HG03103 (cell line): ENCODE measurements at regions not wholly inside any gene's neighbourhood (a gene's known extent, or its start where the extent isn't known, plus 50 kb on each side); places are given as distances from the start of the nearest gene placed in this dataset.

Experiments used
- ATAC-seq: cut with Tn5 transposase; IDR thresholded peaks from one replicate; pipeline ENCODE4 v1.9.1; 2021; ENCODE audit warnings: low read depth; ENCODE audit not compliant: unreplicated experiment

DNA sequence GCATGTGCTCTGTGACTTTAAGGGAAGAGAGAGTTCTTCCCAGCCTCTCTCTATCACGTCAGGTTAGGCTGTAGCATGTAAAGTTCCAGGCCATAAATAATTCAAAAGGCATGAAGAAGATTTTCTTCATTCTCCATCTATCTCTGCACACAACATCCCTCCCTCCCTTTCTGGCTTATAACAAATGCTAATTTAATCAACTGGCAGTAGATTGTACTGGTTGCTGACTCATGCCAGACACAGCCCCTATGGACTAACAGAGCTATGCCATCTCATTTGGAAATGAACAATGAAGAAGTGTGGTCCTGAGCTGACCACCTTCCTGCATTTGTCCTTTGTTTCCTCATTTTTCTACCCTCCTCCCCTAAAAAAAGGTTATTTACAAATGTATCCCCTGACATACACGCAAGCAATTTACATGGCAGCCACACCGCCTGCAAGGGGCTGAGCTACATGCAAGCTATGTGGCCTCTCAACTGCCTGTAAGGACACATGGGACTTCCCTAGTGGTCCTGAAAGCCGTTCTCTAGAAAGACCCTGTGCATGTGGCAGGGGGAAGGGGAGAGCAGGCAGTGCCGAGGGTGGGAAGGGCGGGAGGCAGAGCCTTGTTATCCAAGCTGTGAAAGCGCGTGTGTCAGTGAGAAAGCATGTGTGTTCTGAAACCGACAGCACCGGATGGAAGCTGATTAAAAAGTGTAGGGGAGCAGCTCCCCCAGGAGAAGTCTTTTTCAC, 90.9 kb upstream of the KLF7 start:
- no peak for ATAC-seq

DNA sequence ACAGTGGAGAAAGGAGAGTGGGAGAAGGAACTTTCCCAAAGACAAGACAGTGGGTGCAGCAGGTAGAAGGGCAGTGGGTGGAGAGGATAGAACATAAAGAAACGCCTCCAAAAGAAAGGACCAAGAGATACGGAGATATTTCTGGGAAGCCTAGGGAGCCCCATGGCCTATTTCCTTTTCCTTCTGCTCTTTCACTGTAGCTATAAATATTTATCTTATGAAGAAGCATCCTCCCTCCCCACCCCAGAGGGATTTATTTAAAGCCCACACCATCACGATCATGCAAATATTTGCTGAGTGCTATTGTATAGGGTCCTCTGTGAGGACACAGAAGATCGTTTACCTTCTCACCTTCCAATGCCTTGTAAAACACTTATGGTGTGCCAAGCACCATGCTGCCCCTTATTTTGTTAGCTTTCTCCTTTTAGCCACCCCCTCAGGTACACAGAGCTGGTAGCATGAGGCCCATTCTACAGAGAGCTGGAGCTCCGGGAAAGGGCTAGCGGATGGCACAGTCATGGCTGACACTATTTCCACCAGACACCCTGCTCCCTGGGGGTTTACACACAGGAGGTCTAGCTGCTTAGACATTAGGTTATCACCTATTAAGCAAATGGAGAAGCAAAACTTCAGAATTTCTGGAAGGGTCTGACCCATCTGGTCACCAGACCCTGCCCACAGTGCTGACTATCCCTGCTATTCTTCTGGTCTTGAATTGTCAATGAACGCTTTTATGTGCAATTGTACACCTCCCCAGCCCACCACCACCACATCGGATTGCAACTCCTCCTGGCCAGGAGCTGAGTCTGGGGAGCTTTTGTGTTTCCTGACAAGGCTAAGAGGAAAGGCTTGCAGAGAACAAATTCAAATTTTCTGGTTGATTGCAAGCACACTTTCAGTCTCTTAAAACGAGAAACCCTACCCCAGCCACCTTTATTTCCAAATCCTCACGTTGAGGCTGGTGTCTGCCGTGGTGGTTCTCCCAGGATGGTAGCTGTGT, 91.8 kb upstream of the KLF7 start:
- ATAC-seq, result no peak

DNA sequence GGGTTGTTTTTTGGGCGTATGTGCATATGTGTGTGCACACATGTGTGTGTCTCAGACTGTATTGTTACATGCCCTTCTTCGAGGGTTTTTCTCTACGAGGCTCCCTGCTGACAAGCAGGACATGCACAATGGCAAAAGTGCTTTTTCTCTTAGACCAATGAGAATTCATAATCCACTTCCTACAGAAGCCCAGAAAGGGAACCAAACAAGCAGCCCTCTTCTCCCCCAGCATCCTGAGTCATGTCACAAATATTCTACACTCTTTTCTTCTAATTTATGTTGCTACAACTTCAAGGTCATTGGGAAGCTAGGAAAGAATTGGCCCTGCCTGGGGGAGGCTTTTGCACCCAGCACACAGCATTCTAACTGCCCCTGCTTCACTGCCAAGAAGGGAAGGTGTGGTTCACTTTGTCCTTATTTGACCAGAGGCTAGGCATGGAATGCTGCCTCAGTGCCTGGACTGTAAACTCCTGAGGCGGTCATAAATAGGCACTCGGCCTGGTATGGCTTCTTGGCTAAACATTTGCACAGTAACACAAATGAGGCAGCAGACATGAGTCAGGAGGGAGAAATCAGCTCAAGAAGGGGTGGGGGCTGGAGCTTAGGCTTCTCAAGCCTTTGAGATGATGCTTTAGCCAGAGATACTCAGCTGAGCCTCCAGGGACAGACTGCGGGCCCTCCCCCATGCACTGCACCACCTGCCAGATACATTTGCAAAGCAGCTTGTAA, 92.7 kb upstream of the KLF7 start:
- ATAC-seq, result no peak

DNA sequence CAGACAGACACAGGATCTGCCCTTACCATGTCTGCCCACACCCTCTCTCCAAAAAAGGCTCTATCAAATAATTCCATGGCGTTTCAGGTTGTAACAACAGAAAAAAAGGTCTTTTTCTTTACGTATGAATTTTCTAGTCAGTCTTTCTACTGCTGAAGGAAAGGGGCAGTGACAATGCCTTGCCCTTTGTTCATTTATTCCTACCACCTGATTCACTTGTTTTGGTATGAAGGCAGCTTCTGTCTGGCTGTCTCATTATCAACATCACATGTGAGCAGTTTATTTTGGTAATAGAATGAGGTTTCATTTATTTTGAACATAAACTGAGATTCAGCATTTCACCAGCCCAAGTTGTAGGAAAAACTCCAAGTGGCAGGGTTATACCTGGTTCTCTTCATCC, 94.3 kb upstream of the KLF7 start:
- no peak for ATAC-seq

DNA sequence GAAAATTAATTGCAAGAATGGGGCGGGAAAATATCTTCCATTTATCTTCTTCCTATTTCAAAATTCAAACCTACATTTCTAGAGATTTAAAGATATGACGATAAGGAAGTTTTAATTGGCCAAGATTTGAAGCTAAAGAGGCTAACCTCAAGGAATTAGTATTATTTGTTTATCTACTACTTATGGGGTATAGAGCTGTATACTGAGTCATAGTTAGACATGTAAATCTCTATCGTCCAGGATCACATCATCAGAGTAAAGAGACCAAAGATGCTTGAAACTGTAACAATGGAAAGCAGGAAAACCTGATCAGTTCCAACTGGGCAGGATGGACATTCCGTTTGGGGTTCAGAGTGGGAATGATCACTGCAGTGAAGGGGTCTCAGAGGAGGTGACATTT, 95.2 kb upstream of the KLF7 start:
- no peak for ATAC-seq

DNA sequence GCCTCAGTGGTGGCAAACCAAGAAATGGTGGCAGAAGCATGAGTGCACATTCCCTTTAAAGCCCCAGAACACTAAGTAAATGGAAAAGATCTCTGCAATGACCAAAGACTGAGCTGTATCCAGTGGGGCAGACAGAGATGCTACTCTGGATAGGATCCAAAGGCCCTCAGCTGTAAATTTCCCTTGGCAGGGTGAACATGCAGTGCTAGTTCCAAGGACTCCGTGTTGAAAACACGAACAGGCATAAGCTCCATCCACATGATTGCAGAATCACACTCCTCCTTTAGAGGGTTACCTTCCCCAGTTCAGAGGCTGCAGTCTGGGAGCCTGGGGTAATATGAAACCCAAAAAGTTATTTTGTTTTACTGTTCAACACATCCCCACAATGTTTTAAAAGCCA, 98.6 kb upstream of the KLF7 start:
- no peak for ATAC-seq

DNA sequence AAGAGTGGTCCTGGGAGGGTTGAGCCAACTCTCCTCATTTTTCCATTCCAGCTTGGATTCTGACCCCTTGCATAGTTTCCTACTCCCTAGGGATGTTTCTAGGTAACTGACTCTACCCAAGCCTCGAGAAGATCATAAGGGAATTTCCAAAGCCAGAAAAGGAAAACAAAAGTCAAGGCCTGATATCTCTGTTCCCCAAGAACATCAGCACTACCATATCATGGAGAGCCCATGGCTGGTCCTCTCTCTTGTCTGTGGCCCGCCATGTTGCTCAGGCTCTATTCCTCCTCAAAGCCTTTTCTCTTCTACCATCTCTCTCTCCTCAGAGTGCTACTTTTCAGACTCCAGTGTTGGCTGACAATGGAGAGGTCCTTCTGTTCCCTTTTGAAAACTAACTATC, 99.6 kb upstream of the KLF7 start:
- ATAC-seq, result no peak

DNA sequence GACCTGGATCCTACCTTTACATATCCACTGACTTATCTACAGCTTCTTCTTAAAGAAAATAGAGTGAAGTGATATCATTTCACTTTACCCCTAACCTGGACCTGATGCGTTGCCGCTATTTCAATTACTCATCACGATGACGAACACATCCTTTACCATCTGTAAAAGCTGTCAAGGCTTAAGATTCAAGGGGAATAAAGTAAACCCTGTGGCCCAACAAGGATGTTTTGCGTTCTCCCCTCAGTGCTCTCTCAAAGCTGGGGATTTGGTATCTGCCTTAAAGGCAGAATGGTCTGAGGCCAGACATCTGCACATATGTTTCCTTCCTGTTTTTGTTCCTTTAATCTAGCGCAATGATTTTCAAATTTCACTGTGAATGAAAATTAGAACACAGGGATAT, 100.1 kb upstream of the KLF7 start:
- no peak for ATAC-seq

DNA sequence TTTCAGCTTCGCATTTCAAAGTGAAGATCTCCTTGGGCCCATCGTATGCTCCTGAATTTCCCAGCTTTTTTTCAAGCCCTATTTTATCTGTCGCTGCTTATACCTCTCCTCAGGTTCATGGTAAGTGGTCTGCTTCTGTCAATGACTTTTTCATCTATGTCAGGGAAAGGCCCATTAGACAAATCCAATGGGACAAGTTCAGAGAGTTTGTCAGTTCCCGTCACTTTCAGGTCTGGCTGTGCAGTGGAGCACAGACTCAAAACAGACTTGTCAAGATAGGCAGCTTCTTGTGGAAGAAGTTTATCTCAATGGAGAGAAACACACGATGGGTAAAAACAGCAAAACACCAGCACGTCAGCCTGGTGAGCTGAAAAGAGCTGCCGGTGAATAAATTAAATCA, 100.9 kb upstream of the KLF7 start:
- no peak for ATAC-seq

DNA sequence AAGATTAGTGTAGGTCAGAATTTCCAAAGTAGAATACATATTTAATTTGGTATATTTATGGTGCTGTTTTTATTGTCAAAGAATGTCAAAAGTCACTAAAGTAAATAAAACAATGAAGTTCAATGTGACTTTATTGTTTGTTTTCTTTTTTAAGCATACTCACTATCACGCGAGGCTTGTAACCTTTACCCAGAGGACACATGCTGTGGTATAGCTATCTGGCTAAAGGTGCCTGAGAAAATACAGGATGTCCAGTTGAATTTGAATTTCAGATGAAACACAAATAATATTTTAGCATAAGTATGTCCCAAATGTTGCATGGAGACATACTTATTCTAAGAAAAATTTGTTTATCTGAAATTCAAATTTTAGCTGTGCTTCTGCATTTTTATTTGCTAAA, 103.3 kb upstream of the KLF7 start:
- no peak for ATAC-seq

DNA sequence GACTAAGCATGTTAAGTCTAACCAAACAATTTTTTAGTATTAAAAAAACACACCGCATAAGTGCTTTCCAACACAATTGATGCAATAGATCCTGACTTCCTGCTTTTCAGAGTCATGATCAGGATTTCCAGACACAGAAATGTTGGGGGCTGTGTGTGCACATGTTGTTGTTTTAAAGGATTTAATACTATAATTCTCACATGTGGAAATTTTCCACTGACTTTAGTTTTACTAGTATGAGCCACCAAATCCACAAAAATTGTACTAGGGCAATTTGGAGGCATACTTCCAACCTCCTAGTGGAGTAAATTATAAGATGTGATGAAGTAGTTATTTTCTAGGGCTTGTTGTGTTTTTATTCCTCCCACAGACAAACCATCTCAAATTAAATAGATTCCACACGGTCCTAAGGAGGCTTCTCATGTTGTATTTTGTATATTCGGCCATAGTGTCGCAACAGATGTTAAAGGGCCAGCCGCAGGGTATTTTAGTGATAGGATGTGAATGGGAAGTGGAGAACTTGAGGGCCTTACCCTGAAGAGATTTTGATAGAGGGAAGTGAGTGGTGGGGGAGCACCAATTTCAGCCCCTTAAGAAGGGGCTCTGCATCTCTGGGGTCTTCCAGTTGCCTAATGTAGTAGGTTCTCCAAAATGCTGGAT, 108.9 kb upstream of the KLF7 start:
- no peak for ATAC-seq

DNA sequence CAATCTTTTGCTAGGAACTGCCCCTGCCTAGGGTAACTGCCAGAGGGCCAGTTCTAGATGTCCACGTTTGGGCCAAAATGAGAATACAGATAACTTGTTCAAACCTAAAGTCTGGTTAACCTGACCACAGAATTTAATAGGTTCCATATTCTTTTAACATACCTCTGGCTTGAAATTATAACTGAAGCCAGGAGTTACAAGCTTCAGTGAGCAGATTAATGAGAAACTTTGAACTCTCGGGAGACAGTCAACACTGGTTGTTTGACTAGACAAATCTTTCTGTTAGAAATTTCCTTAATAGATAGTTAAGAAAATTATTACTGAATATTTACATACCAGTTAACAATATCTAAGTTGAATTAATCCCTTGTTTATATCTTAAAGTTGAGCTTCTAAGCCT, 110.0 kb upstream of the KLF7 start:
- no peak for ATAC-seq

DNA sequence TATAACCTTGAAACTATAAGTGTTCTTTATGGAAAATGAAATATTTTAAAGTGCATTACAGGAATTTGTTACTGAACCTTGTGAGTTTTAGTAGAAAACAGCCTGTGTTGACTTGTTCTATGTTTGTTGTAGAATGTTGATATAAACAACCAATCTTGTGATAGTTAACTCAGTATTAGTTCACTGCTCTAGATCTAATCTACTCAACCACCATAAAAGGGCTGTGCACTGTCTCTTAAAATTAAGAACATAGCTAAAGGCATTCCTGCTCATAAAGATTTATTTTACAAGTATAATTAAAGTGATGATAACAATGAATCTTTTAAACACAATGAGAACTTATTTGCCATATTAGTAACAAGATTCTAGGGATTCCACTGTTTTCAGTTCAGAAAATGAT, 110.5 kb upstream of the KLF7 start:
- ATAC-seq, result no peak

DNA sequence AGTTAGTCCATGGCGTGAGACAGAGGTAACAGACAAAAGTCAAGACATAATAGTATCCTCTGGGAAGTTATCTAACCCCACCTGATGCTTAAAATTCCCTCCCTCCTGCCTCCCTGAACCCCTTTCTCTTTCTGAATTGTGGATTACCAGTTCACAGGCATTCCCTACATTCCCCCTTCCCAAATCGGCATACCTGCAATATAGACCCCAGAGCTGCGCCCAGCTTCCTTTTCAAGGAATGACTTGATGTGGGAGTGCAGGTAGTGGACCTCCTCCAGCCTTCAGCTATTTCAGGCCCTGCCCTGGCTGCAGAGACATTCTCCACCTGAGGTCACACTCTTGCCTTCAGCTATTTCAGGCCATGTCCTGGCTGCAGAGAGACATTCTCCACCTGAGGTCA, 111.1 kb upstream of the KLF7 start:
- no peak for ATAC-seq

DNA sequence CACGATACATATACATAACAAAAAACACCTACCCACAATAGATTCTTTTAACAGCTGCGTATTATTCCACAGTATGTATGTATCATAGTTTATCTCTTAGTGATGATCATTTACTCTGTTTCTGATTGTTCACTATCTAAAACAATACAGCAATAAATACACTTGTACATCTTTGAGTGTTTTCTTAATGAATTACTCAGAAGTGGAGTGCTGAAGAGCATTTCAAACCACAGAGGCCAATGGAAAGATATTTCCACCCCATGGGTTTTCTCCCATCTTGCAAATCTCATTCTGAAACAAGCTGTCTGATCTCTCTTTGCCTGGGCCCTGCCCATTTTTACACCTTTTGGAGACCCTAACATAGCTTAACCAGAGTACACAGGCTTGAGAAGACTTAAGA, 113.8 kb upstream of the KLF7 start:
- ATAC-seq, result no peak

DNA sequence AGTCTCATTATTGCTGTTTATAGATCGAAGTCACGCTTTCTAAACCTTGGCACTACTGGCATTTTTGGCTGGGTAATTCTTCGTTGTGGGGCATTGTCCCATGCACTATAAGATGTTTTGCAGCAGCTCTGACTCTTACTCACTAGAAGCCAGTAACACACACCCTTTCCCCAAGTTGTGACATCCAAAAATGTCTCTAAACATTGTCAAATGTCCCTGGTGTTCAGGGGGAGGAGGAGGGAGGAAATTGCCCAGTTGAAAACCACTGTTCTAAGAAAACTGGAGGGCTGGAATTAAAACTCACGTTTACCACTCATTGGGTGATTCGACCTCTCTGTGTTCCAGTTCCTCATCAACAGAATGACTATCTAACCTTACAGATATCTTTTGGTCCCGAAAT, 115.7 kb upstream of the KLF7 start:
- ATAC-seq, result no peak

DNA sequence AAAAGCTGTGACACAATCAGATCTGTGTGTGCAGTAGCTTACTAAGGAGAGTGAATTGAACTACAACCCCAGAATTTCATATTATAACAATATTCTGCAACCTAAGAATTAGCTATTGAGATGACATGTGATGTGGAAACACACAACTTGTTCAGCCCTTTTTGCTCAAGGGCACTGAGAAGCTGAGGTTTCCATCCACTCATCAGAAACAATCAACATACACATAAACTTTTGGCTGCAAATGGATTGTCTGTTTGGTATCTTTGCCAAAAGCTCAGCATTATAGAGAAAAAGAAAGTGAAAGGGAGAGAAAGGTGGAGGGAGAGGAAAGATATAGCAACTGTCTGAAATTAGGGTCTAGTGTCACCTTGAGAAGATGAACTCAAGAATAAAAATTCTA, 117.2 kb upstream of the KLF7 start:
- ATAC-seq, result no peak

DNA sequence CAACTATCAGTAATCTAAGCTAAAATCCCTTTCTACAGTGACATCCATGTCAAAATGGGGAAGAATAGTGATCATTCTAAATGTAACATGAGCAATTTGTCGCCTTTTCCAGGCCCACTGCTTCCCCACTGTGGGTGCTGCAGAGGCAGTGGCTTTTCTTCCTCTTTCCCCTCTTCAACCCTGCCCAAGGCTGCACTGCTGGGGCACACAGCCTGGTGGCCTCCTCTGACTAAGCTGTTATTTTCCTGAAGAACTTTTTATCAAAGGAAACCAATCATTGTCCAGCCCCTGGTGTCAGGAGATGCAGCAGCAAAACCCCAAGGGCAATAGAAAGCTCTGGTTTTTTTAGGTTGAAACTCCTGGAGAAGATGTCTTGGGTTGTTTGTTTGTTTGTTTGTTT, 117.6 kb upstream of the KLF7 start:
- no peak for ATAC-seq

DNA sequence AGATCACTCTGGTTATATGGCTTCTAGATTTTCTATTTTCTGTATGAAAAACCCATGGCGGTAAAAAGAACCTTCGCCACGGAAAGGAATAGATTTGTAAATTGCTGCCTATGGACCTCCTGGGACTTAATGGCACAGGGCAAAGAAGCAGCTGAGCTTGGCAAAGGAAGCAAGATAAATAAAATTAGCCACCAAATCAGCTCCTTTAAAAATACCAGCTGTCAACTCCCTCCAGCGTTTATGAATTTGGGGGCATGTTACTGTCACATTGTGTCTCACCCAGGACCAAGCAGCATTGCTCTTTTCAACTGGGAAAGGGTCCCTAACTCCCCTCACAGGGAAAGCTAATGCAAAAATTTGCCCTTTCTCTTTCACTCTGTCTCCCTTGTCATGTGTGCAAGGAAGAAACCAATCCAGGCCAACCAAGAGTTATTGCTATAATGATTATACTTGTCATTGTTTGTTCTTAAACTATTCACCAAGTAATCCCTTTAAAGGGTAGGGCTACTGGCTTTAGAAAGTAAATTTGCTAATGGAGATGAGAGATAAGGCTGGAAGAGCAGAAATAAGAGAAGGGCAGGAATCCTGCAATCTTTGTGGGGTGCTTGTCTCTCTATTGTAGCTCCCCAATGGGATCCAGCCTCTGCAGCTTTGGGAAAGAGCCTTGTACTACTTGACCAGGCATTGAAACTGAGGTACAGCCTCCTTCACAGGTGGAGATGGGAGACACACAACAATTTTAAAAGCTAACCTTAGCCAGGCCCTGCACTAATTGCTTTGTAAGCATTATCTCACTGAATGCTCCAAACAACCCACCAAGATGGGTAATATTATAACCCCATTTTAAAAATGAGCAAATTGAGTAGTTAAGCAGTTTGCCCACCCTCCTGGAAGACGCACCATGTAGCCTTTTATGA, 119.1 kb upstream of the KLF7 start:
- no peak for ATAC-seq

DNA sequence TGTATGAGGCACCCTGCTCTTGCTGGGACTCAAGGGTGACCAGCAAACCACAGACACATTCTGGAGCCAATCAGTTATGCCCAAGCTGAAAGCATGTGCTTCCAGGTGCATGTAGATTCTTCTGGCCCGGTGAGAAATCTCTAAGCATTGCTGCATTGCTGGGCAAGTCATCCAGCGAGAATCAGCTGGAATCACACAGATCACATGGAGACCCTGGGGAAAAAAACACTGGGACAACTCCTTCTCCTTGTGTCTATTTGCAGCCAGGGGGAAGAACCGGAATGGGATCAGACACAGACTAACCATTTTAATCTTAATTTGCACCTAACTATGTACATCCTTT, 119.7 kb upstream of the KLF7 start:
- no peak for ATAC-seq
